ENCODE measurements at regions not wholly inside any gene's neighbourhood (a gene's known extent, or its start where the extent isn't known, plus 50 kb on each side); places are given as distances from the start of the nearest gene placed in this dataset.

DNA sequence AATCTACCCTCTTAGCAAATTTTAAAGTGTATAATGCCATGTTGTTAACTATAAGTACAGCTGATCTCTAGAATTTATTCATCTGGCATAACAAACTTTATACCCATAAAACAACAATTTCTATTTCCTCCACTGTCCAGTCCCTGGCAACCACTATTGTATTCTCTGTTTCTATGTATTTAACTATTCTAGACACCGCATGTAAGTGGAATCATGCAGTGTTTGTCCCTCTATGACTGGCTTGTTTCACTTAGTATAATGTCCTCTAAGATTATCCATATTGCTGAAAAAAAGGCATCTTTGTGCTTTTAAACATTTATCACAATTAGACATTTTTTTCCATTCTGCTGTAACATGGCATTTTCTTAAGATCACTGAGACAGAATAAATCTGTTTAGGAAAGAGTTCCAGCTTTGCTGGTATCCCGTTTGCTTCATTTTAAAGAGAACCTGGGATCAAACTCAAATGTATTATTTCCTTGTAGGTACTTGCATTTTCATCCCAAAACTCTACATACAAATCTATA is 1191.0 kb downstream of the SLITRK5 start (continued):
- no peak for TF ChIP-seq ZFX (CRISPR knock-in tag; IDR thresholded peaks at IDR 0.05)

DNA sequence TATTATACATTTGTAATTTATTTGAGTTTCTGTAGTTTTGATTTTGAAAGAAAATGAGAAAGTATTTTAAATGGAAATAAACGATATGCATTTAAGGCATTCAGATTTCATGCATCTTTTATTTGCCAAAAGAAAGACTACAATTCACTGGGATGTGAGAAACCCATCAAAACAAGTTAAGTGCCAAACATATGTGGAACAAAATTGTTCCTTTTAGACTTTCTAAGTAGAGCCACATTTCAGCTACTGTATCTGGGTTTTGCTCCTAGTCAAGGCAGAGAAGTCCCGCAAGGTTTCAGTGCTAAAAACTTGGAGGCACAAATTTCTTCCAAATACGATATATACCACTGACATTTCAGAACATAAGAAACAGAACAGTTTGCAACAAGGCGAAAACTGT is 1191.9 kb downstream of the SLITRK5 start:
- BruUV-seq (replicated peaks), result no TSS peak
- Histone ChIP-seq H3K27ac (ENCODE audit: extremely low read depth, low read depth, low read length) (no peak overlapping the region), H3K4me1 (replicated peaks in 1 of 2; ENCODE audit: control insufficient read depth in 2 of 2, insufficient read depth in 2 of 2, low read length in 2 of 2) (no peaks in the 10 kb centered on the region), H2AFZ (ENCODE audit: low read depth, low read length) (no peak overlapping the region), H3K9ac (ENCODE audit: insufficient read depth in 1 of 2, low read depth in 2 of 2, low read length in 2 of 2) (no peak overlapping the region), H3K9me3 (replicated peaks; ENCODE audit: control insufficient read depth, insufficient read depth, low read depth, low read length) (no peaks in the 10 kb centered on the region), H4K20me1 (replicated peaks; ENCODE audit: control insufficient read depth, insufficient read depth, low read length) (no peaks in the 10 kb centered on the region), H3K4me2 (ENCODE audit: insufficient read depth, low read length) (no peak overlapping the region), H3K36me3 (ENCODE audit: control insufficient read depth, insufficient read depth, low read length) (no peaks in the 10 kb centered on the region), H3K27me3 (ENCODE audit: control insufficient read depth in 2 of 2, insufficient read depth in 2 of 2, low read length in 2 of 2) (no peaks in the 10 kb centered on the region), H3K9me1 (ENCODE audit: control insufficient read depth, insufficient read depth, low read length) (no peaks in the 10 kb centered on the region), H3K4me3 (no peak overlapping the region), H3K79me2 (ENCODE audit: control insufficient read depth, insufficient read depth, low read length) (no peaks in the 10 kb centered on the region)
- DNase-seq (ENCODE audit: extremely low read depth in 1 of 4, low spot score in 3 of 4), result no peak
- ATAC-seq, result no peak
- FAIRE-seq, result no peak
- intact Hi-C loops (cut with micrococcal nuclease) (no loop called here), in situ Hi-C loops (cut with MboI) (no loop called here)
- CTCF ChIA-PET (ENCODE audit: low intra/inter-chr PET ratio), result no interaction called here
- WGBS (ENCODE audit: insufficient coverage, low coverage, missing lambda C conversion rate), result 2% methylated on average over 4 of the region's 4 CpGs
- POLR2A ChIA-PET, result no interaction called here
- no peak for TF ChIP-seq ESRRB (CRISPR knock-in tag; IDR thresholded peaks at IDR 0.05; ENCODE audit: borderline replicate concordance)
- no peak for TF ChIP-seq HDAC8 (tag; IDR thresholded peaks at IDR 0.05)
- TF ChIP-seq, protein P1, sequence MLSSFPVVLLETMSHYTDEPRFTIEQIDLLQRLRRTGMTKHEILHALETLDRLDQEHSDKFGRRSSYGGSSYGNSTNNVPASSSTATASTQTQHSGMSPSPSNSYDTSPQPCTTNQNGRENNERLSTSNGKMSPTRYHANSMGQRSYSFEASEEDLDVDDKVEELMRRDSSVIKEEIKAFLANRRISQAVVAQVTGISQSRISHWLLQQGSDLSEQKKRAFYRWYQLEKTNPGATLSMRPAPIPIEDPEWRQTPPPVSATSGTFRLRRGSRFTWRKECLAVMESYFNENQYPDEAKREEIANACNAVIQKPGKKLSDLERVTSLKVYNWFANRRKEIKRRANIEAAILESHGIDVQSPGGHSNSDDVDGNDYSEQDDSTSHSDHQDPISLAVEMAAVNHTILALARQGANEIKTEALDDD (IDR thresholded peaks at IDR 0.05), result no peak
- no peak for TF ChIP-seq ETV5 (CRISPR knock-in tag; IDR thresholded peaks at IDR 0.05; ENCODE audit: low read depth)
- TF ChIP-seq GATA2 (CRISPR knock-in tag; IDR thresholded peaks at IDR 0.05), result no peak
- no peak for TF ChIP-seq ZNF79 (CRISPR knock-in tag; IDR thresholded peaks at IDR 0.05; ENCODE audit: low read depth)
- TF ChIP-seq KLF10 (CRISPR knock-in tag; IDR thresholded peaks at IDR 0.05), result no peak
- TF ChIP-seq, protein P2, sequence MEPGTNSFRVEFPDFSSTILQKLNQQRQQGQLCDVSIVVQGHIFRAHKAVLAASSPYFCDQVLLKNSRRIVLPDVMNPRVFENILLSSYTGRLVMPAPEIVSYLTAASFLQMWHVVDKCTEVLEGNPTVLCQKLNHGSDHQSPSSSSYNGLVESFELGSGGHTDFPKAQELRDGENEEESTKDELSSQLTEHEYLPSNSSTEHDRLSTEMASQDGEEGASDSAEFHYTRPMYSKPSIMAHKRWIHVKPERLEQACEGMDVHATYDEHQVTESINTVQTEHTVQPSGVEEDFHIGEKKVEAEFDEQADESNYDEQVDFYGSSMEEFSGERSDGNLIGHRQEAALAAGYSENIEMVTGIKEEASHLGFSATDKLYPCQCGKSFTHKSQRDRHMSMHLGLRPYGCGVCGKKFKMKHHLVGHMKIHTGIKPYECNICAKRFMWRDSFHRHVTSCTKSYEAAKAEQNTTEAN (CRISPR knock-in tag; IDR thresholded peaks at IDR 0.05), result no peak
- TF ChIP-seq, protein P3, sequence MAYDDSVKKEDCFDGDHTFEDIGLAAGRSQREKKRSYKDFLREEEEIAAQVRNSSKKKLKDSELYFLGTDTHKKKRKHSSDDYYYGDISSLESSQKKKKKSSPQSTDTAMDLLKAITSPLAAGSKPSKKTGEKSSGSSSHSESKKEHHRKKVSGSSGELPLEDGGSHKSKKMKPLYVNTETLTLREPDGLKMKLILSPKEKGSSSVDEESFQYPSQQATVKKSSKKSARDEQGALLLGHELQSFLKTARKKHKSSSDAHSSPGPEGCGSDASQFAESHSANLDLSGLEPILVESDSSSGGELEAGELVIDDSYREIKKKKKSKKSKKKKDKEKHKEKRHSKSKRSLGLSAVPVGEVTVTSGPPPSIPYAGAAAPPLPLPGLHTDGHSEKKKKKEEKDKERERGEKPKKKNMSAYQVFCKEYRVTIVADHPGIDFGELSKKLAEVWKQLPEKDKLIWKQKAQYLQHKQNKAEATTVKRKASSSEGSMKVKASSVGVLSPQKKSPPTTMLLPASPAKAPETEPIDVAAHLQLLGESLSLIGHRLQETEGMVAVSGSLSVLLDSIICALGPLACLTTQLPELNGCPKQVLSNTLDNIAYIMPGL (CRISPR knock-in tag; IDR thresholded peaks at IDR 0.05), result no peak
- no peak for TF ChIP-seq SRSF3 (IDR thresholded peaks at IDR 0.05; ENCODE audit: insufficient read depth, low read length)
- TF ChIP-seq SAP30 (IDR thresholded peaks at IDR 0.05; ENCODE audit: borderline replicate concordance, insufficient read depth, low read depth, low read length, poor library complexity, severe bottlenecking), result no peak
- TF ChIP-seq NR2C1 (IDR thresholded peaks at IDR 0.05), result no peak
- TF ChIP-seq NR2C1 (tag; IDR thresholded peaks at IDR 0.05), result no peak
- no peak for TF ChIP-seq RFX1 (IDR thresholded peaks at IDR 0.05)
- TF ChIP-seq SUPT5H (IDR thresholded peaks at IDR 0.05), result no peak
- TF ChIP-seq, protein P4, sequence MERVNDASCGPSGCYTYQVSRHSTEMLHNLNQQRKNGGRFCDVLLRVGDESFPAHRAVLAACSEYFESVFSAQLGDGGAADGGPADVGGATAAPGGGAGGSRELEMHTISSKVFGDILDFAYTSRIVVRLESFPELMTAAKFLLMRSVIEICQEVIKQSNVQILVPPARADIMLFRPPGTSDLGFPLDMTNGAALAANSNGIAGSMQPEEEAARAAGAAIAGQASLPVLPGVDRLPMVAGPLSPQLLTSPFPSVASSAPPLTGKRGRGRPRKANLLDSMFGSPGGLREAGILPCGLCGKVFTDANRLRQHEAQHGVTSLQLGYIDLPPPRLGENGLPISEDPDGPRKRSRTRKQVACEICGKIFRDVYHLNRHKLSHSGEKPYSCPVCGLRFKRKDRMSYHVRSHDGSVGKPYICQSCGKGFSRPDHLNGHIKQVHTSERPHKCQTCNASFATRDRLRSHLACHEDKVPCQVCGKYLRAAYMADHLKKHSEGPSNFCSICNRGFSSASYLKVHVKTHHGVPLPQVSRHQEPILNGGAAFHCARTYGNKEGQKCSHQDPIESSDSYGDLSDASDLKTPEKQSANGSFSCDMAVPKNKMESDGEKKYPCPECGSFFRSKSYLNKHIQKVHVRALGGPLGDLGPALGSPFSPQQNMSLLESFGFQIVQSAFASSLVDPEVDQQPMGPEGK (CRISPR knock-in tag; IDR thresholded peaks at IDR 0.05; ENCODE audit: borderline replicate concordance), result no peak

Measured in K562 (cell line).